ENCODE measurements at regions not wholly inside any gene's neighbourhood (a gene's known extent, or its start where the extent isn't known, plus 50 kb on each side); places are given as distances from the start of the nearest gene placed in this dataset.

GRCh38 chr13:47136504-47136941 is 239.7 kb upstream of the HTR2A start:
- TF ChIP-seq POLR2A (IDR thresholded peaks at IDR 0.05), result no peak
- TF ChIP-seq, protein P1, sequence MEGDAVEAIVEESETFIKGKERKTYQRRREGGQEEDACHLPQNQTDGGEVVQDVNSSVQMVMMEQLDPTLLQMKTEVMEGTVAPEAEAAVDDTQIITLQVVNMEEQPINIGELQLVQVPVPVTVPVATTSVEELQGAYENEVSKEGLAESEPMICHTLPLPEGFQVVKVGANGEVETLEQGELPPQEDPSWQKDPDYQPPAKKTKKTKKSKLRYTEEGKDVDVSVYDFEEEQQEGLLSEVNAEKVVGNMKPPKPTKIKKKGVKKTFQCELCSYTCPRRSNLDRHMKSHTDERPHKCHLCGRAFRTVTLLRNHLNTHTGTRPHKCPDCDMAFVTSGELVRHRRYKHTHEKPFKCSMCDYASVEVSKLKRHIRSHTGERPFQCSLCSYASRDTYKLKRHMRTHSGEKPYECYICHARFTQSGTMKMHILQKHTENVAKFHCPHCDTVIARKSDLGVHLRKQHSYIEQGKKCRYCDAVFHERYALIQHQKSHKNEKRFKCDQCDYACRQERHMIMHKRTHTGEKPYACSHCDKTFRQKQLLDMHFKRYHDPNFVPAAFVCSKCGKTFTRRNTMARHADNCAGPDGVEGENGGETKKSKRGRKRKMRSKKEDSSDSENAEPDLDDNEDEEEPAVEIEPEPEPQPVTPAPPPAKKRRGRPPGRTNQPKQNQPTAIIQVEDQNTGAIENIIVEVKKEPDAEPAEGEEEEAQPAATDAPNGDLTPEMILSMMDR (IDR thresholded peaks at IDR 0.05), result no peak
